Activated CD4-positive, alpha-beta T cell treated with anti-CD3 and anti-CD28 coated beads for 24 hours (primary cell): ENCODE measurements at regions not wholly inside any gene's neighbourhood (a gene's known extent, or its start where the extent isn't known, plus 50 kb on each side); places are given as distances from the start of the nearest gene placed in this dataset.
"Not testable (repeated sequence)": the region's sequence is repeated elsewhere in the genome, so short reads cannot be mapped to it uniquely, and the experiment has no call there.

Experiments
- DNase-seq, 2 donors: peaks; one replicate each; pipeline ENCODE4 v3.0.0-alpha.2; 2020; ENCODE audit warnings: low read depth in 2 of 2

- DNase-seq: no peak
These were observed 84.2 kb upstream of the SLC2A1 start for GRCh38 chr1:43042773-43043457.

GRCh38 chr1:43042127-43042526 is 83.5 kb upstream of the SLC2A1 start:
- no peak for DNase-seq

- DNase-seq: no peak
These were observed 82.9 kb upstream of the SLC2A1 start for GRCh38 chr1:43041591-43041990.

GRCh38 chr1:43039228-43040055 is 80.8 kb upstream of the SLC2A1 start:
- no peak for DNase-seq

- no peak for DNase-seq
These were observed 79.7 kb upstream of the SLC2A1 start for GRCh38 chr1:43038232-43038935.

- no peak for DNase-seq
These were observed 78.8 kb upstream of the SLC2A1 start for GRCh38 chr1:43037466-43037865.

GRCh38 chr1:43036932-43037331 is 78.3 kb upstream of the SLC2A1 start:
- DNase-seq: no peak

GRCh38 chr1:43035821-43036741 is 77.4 kb upstream of the SLC2A1 start:
- no peak for DNase-seq

- DNase-seq: no peak
These were observed 76.1 kb upstream of the SLC2A1 start for GRCh38 chr1:43034778-43035177.

GRCh38 chr1:43034195-43034658 is 75.6 kb upstream of the SLC2A1 start:
- no peak for DNase-seq

GRCh38 chr1:43031316-43032203 is 72.9 kb upstream of the SLC2A1 start:
- DNase-seq: no peak

GRCh38 chr1:43024905-43025304 is 66.2 kb upstream of the SLC2A1 start:
- DNase-seq: no peak

GRCh38 chr1:43021547-43022474 is 63.1 kb upstream of the SLC2A1 start:
- no peak for DNase-seq

GRCh38 chr1:43019226-43019625 is 60.6 kb upstream of the SLC2A1 start:
- DNase-seq: no peak

- no peak for DNase-seq
These were observed 59.5 kb upstream of the SLC2A1 start for GRCh38 chr1:43018121-43018520.

- DNase-seq: no peak
These were observed 56.6 kb upstream of the SLC2A1 start for GRCh38 chr1:43015269-43015668.

GRCh38 chr1:43014579-43014978 is 55.9 kb upstream of the SLC2A1 start:
- DNase-seq: not testable (repeated sequence)

GRCh38 chr1:43011020-43011419 is 52.4 kb upstream of the SLC2A1 start:
- no peak for DNase-seq

GRCh38 chr1:43009274-43009673 is 50.6 kb upstream of the SLC2A1 start:
- no peak for DNase-seq
